ENCODE measurements at regions not wholly inside any gene's neighbourhood (a gene's known extent, or its start where the extent isn't known, plus 50 kb on each side); places are given as distances from the start of the nearest gene placed in this dataset.

DNA sequence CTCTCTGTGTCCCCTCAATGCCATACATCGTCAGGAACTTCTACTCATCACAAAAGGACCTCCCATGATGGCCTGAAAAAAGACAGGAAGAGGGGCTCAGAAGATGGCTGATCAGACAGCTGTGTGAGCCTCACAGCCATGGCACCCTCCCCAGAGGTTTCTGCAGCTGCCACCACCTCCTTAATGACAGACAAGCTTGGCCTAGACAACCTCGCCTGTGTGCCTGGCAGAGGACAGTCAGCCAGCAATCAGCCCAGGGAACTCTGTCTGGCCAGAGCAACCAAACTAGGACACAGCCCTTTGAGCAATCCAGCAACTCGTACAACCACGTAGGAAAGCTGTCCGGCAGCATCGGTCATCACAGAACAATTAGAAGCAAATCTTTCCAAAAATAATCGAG lies 54.2 kb upstream of the MED9 start:
- no peak for TF ChIP-seq CTCF (IDR thresholded peaks at IDR 0.05; ENCODE audit: poor library complexity)
- TF ChIP-seq EZH2 (IDR thresholded peaks at IDR 0.05; ENCODE audit: borderline replicate concordance), result no peak
- TF ChIP-seq EZH2phosphoT487 (IDR thresholded peaks at IDR 0.05; ENCODE audit: low read depth, severe bottlenecking, unreplicated experiment), result no peak

All from hepatocyte (in vitro differentiated cells).